ENCODE measurements at regions not wholly inside any gene's neighbourhood (a gene's known extent, or its start where the extent isn't known, plus 50 kb on each side); places are given as distances from the start of the nearest gene placed in this dataset.

DNA sequence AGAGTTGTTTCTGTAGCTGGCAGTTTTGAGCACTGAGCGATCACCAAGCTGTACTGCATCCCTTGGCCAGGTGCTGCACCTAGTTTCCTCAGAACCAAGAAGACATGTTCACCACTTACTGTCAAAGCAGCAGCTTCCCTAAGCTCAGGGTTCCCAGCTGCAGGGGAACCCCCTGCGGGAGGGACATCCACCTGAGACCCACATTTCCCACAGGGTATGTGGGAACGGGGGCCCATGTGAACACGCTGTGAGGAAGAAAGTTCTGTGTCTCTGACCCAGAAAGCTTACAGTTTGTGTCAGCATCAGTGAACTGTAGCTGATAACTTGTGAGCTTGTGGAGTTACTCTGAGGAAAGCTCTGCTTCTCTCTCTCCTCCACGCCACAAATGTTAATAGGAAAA lies 436.8 kb upstream of the IGFBP3 start:
- Histone ChIP-seq H3K4me2 (no peak overlapping the region), H3K4me1 (peaks cover 11% of the 10 kb centered on the region), H3K36me3 (no peaks in the 10 kb centered on the region), H3K79me2 (ENCODE audit: low read depth) (no peaks in the 10 kb centered on the region), H3K9ac (no peak overlapping the region), H3K27ac (no peak overlapping the region), H3K4me3 (no peak overlapping the region), H2AFZ (replicated peaks) (no peak overlapping the region), H4K20me1 (ENCODE audit: low read depth) (no peaks in the 10 kb centered on the region), H3K9me3 (ENCODE audit: low read depth) (no peaks in the 10 kb centered on the region), H3F3A (ENCODE audit: low read depth) (no peaks in the 10 kb centered on the region), H3K27me3 (no peaks in the 10 kb centered on the region)
- Mint-ChIP-seq H3K9me3 (peaks cover 2% of the 10 kb centered on the region), H3K4me1 (peaks cover 5% of the 10 kb centered on the region), H3K4me3 (no peak overlapping the region), H3K36me3 (no peaks in the 10 kb centered on the region), H3K27ac (no peak overlapping the region), H3K27me3 (ENCODE audit: insufficient read depth, low read depth) (peaks cover 11% of the 10 kb centered on the region)
- no peak for DNase-seq (ENCODE audit: low spot score)
- no peak for TF ChIP-seq EZH2phosphoT487 (IDR thresholded peaks at IDR 0.05)
- TF ChIP-seq, protein P1, sequence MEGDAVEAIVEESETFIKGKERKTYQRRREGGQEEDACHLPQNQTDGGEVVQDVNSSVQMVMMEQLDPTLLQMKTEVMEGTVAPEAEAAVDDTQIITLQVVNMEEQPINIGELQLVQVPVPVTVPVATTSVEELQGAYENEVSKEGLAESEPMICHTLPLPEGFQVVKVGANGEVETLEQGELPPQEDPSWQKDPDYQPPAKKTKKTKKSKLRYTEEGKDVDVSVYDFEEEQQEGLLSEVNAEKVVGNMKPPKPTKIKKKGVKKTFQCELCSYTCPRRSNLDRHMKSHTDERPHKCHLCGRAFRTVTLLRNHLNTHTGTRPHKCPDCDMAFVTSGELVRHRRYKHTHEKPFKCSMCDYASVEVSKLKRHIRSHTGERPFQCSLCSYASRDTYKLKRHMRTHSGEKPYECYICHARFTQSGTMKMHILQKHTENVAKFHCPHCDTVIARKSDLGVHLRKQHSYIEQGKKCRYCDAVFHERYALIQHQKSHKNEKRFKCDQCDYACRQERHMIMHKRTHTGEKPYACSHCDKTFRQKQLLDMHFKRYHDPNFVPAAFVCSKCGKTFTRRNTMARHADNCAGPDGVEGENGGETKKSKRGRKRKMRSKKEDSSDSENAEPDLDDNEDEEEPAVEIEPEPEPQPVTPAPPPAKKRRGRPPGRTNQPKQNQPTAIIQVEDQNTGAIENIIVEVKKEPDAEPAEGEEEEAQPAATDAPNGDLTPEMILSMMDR (IDR thresholded peaks at IDR 0.05): no peak
- TF ChIP-seq EZH2 (IDR thresholded peaks at IDR 0.05): no peak

DNA sequence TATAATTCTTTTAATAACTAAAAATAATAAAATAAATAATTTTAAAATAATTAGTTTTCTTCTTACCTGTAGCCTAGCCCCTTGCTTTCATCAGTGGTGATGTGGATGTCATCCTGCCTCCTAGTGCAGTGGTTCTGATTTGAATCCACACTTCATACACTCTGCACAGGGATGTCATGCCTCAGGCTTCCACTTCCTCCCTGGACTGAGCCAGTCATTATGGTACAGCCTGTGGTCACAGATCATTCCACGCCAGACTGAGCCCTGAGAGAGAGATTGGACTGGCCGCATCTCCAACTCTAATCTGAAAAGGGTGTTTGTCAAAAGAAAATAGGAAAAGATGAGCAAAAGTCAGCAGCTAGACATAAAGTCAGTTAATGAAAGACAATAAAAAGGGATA lies 436.2 kb upstream of the IGFBP3 start:
- no peak overlapping the region for H3K27ac ChIP-seq
- H3K79me2 ChIP-seq (ENCODE audit: low read depth): no peaks in the 10 kb centered on the region
- Mint-ChIP-seq H3K27me3 (ENCODE audit: insufficient read depth, low read depth) (peaks cover 11% of the 10 kb centered on the region), H3K36me3 (no peaks in the 10 kb centered on the region), H3K4me1 (peaks cover 5% of the 10 kb centered on the region), H3K9me3 (peaks cover 2% of the 10 kb centered on the region), H3K4me3 (no peak overlapping the region), H3K27ac (no peak overlapping the region)
- H3K36me3 ChIP-seq: no peaks in the 10 kb centered on the region
- no peak overlapping the region for H3K4me3 ChIP-seq
- H3K9ac ChIP-seq: no peak overlapping the region
- H3K4me1 ChIP-seq: peaks cover 11% of the 10 kb centered on the region
- H2AFZ ChIP-seq (replicated peaks): no peak overlapping the region
- TF ChIP-seq, protein P1 (IDR thresholded peaks at IDR 0.05): no peak
- TF ChIP-seq EZH2 (IDR thresholded peaks at IDR 0.05) (no peak), EZH2phosphoT487 (IDR thresholded peaks at IDR 0.05) (no peak)
- no peaks in the 10 kb centered on the region for H4K20me1 ChIP-seq (ENCODE audit: low read depth)
- no peaks in the 10 kb centered on the region for H3K9me3 ChIP-seq (ENCODE audit: low read depth)
- no peaks in the 10 kb centered on the region for H3F3A ChIP-seq (ENCODE audit: low read depth)
- H3K27me3 ChIP-seq: no peaks in the 10 kb centered on the region
- DNase-seq (ENCODE audit: low spot score): no peak
- no peak overlapping the region for H3K4me2 ChIP-seq

DNA sequence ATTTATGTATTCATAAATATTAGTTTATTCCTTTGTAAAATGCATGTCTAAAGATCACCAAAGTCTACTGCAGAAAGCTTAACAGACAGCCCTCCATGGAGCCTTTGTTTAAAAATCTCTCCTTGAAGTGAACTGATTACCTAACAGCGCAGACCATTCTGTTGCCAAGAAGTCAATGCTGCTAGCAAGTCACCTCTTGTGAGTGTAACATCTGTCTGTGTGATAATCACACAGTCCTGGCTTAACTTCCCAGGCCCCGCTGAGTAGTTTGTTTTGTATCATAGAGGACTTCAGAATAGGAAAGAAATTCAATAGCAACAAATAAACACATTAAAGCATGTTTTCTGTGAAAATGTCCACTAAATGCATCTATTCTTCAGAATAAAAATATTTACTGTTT lies 435.3 kb upstream of the IGFBP3 start:
- Mint-ChIP-seq H3K4me3 (no peak overlapping the region), H3K27me3 (ENCODE audit: insufficient read depth, low read depth) (peaks cover 11% of the 10 kb centered on the region), H3K27ac (no peak overlapping the region), H3K36me3 (no peaks in the 10 kb centered on the region), H3K9me3 (peaks cover 2% of the 10 kb centered on the region), H3K4me1 (peaks cover 5% of the 10 kb centered on the region)
- H3K4me2 ChIP-seq: no peak overlapping the region
- H4K20me1 ChIP-seq (ENCODE audit: low read depth): no peaks in the 10 kb centered on the region
- DNase-seq (ENCODE audit: low spot score): no peak
- no peak overlapping the region for H3K9ac ChIP-seq
- no peaks in the 10 kb centered on the region for H3K36me3 ChIP-seq
- no peaks in the 10 kb centered on the region for H3F3A ChIP-seq (ENCODE audit: low read depth)
- no peaks in the 10 kb centered on the region for H3K9me3 ChIP-seq (ENCODE audit: low read depth)
- no peak for TF ChIP-seq EZH2 (IDR thresholded peaks at IDR 0.05)
- TF ChIP-seq EZH2phosphoT487 (IDR thresholded peaks at IDR 0.05): no peak
- TF ChIP-seq, protein P1 (IDR thresholded peaks at IDR 0.05): no peak
- H2AFZ ChIP-seq (replicated peaks): no peak overlapping the region
- no peak overlapping the region for H3K4me3 ChIP-seq
- no peaks in the 10 kb centered on the region for H3K79me2 ChIP-seq (ENCODE audit: low read depth)
- H3K4me1 ChIP-seq: peaks cover 11% of the 10 kb centered on the region
- H3K27ac ChIP-seq: no peak overlapping the region
- no peaks in the 10 kb centered on the region for H3K27me3 ChIP-seq
